Breast epithelium (tissue), 4 donors: ENCODE measurements at regions not wholly inside any gene's neighbourhood (a gene's known extent, or its start where the extent isn't known, plus 50 kb on each side); places are given as distances from the start of the nearest gene placed in this dataset.

ENCODE experiments used
- DNase-seq, 2 donors: peaks; one replicate each; pipeline ENCODE4 v3.0.0-alpha.2; 2019; ENCODE audit warnings: low spot score in 2 of 2
- H3K27ac ChIP-seq, 2 donors: fragments of 200-600 bp; sonication (generic) in 1 of 2; one replicate each; pipeline ENCODE4 v1.5.1; 2016 to 2019; ENCODE audit warnings: mild to moderate bottlenecking in 1 of 2
- H3K27me3 ChIP-seq, 2 donors: fragments of 200-600 bp; sonication (generic) in 1 of 2; one replicate each; pipeline versions ENCODE4 v1.5.1 to v1.6.0; 2017 to 2019; ENCODE audit warnings: control low read depth in 1 of 2, mild to moderate bottlenecking in 1 of 2
- H3K36me3 ChIP-seq: fragments of 200-600 bp; one replicate; pipeline ENCODE4 v1.5.1; 2019
- H3K4me1 ChIP-seq, 2 donors: fragments of 200-600 bp; sonication (generic); one replicate each; pipeline ENCODE4 v1.5.1; 2016 to 2019; ENCODE audit warnings: control low read depth in 1 of 2
- H3K4me3 ChIP-seq, 3 donors: fragments of 200-600 bp; sonication (generic); 1 replicate in 2 of 3; 2 replicates in 1 of 3; pipeline ENCODE4 v1.5.1; 2016 to 2019; ENCODE audit warnings: mild to moderate bottlenecking in 3 of 3, moderate library complexity in 2 of 3
- H3K9me3 ChIP-seq, 2 donors: fragments of 200-600 bp; sonication (generic) in 1 of 2; one replicate each; pipeline ENCODE4 v1.5.1; 2016 to 2019; ENCODE audit warnings: control low read depth in 1 of 2
- CTCF ChIP-seq, 3 donors: fragments of 450-650 bp; IDR thresholded peaks; one replicate each; pipeline ENCODE4 v1.5.1; 2016 to 2017; ENCODE audit warnings: antibody characterized with exemption in 3 of 3, mild to moderate bottlenecking in 3 of 3, moderate library complexity in 3 of 3
- POLR2A ChIP-seq: fragments of 450-650 bp; IDR thresholded peaks from one replicate; pipeline ENCODE4 v1.6.1; 2016; ENCODE audit warnings: antibody characterized with exemption, mild to moderate bottlenecking, moderate library complexity
- POLR2AphosphoS5 ChIP-seq, 3 donors: sonication (generic); formaldehyde crosslinking; IDR thresholded peaks; one replicate each; pipeline ENCODE4 v1.6.1; 2017; ENCODE audit warnings: antibody characterized with exemption in 3 of 3
- intact Hi-C: fragments of 100-400 bp; cut with DNase I; formaldehyde crosslinking; loops from one replicate; pipeline ENCODE4 v1.15.1; 2023; ENCODE audit warnings: low total_unique reads

DNA sequence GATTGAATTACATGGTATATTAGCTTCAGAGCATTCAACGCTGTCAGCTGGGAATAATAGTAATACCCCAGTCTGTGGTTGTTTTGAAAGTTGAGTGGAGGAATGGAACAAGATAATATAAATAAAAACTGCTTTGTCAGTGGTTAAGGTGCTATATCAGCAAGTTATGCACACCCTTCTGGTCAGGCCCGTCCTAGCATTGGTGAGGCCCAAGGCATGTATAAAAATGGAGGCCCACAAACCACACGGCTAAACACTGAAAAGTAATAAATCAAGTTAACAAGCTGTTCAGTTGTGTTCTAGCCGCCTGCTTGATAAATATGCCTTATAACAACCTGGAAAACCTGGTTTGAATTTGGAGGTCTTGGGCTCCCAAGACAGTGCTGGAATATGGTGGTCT lies 77.4 kb downstream of the PSMG1 start:
- H3K27ac ChIP-seq, result no peak overlapping the region
- intact Hi-C loops, result no loop called here
- no peak for DNase-seq

GRCh38 chr21:39105341-39105765 lies 77.9 kb downstream of the PSMG1 start:
- H3K4me3 ChIP-seq, result no peak overlapping the region
- peak overlapping the region; percentile 23 to 86 for H3K27ac ChIP-seq
- no peaks in the 10 kb centered on the region for H3K9me3 ChIP-seq
- no peaks in the 10 kb centered on the region for H3K27me3 ChIP-seq
- no peaks in the 10 kb centered on the region for H3K36me3 ChIP-seq
- no peak for DNase-seq
- intact Hi-C loops, result no loop called here
- peaks cover 0 to 6% of the 10 kb centered on the region in 2 donors for H3K4me1 ChIP-seq
- no peak for TF ChIP-seq POLR2AphosphoS5 (IDR thresholded peaks at IDR 0.05)
- TF ChIP-seq POLR2A, result no peak
- TF ChIP-seq CTCF (IDR thresholded peaks at IDR 0.05), result no peak

More for the DNA sequence above, 77.4 kb downstream of the PSMG1 start:
- no peak overlapping the region for H3K4me3 ChIP-seq
- no peaks in the 10 kb centered on the region for H3K9me3 ChIP-seq
- no peaks in the 10 kb centered on the region for H3K27me3 ChIP-seq
- peaks cover 0 to 6% of the 10 kb centered on the region in 2 donors for H3K4me1 ChIP-seq
- no peaks in the 10 kb centered on the region for H3K36me3 ChIP-seq
- TF ChIP-seq CTCF (IDR thresholded peaks at IDR 0.05) (no peak), POLR2A (no peak), POLR2AphosphoS5 (IDR thresholded peaks at IDR 0.05) (no peak)

- Histone ChIP-seq H3K9me3 (no peaks in the 10 kb centered on the region), H3K4me3 (no peak overlapping the region), H3K36me3 (no peaks in the 10 kb centered on the region), H3K27me3 (no peaks in the 10 kb centered on the region), H3K4me1 (peaks cover 0 to 6% of the 10 kb centered on the region in 2 donors), H3K27ac (peak overlapping the region; percentile 23 to 86)
- intact Hi-C loops, result no loop called here
- no peak for DNase-seq
- TF ChIP-seq POLR2A (no peak), CTCF (IDR thresholded peaks at IDR 0.05) (no peak), POLR2AphosphoS5 (IDR thresholded peaks at IDR 0.05) (no peak)
These were observed 78.3 kb downstream of the PSMG1 start for GRCh38 chr21:39104911-39105310.

GRCh38 chr21:39103689-39104088 lies 79.6 kb downstream of the PSMG1 start:
- DNase-seq, result no peak
- H3K27ac ChIP-seq, result peak overlapping the region; percentile 50 to 65
- TF ChIP-seq POLR2AphosphoS5 (IDR thresholded peaks at IDR 0.05), result no peak
- TF ChIP-seq CTCF (IDR thresholded peaks at IDR 0.05), result no peak
- no peak for TF ChIP-seq POLR2A
- no peaks in the 10 kb centered on the region for H3K9me3 ChIP-seq
- no peak overlapping the region for H3K4me3 ChIP-seq
- no peaks in the 10 kb centered on the region for H3K36me3 ChIP-seq
- intact Hi-C loops, result no loop called here
- H3K4me1 ChIP-seq, result peaks cover 0 to 6% of the 10 kb centered on the region in 2 donors
- H3K27me3 ChIP-seq, result no peaks in the 10 kb centered on the region

GRCh38 chr21:39099859-39100258 lies 83.4 kb downstream of the PSMG1 start:
- Histone ChIP-seq H3K4me3 (no peak overlapping the region), H3K4me1 (peaks cover 0 to under 1% of the 10 kb centered on the region in 2 donors), H3K27me3 (no peaks in the 10 kb centered on the region), H3K27ac (no peak overlapping the region), H3K36me3 (no peaks in the 10 kb centered on the region), H3K9me3 (no peaks in the 10 kb centered on the region)
- DNase-seq, result no peak
- intact Hi-C loops, result no loop called here
- TF ChIP-seq CTCF (IDR thresholded peaks at IDR 0.05), result no peak
- no peak for TF ChIP-seq POLR2AphosphoS5 (IDR thresholded peaks at IDR 0.05)
- TF ChIP-seq POLR2A, result no peak
